Endothelial cell of umbilical vein (primary cell): ENCODE measurements at regions not wholly inside any gene's neighbourhood (a gene's known extent, or its start where the extent isn't known, plus 50 kb on each side); places are given as distances from the start of the nearest gene placed in this dataset.

Experiments
- BruUV-seq: library from RNA; stranded (reverse); fragments of 400-500 nt; replicated peaks from 2 replicates; lab custom pipeline; 2021; lab: Mats Ljungman, UMichigan
- CTCF ChIA-PET: fragments of 300-600, 350-600 bp; sonication (Branson Sonifier 250); formaldehyde crosslinking; loops from one replicate; lab custom pipeline; 2021; ENCODE audit warnings: antibody characterized with exemption, inconsistent platforms; lab: Charles Lee
- POLR2A ChIA-PET: fragments of 300-600, 350-600 bp; sonication (Branson Sonifier 250); formaldehyde crosslinking; loops from one replicate; lab custom pipeline; 2021; ENCODE audit warnings: antibody characterized with exemption, inconsistent platforms; lab: Charles Lee
- DNase-seq: peaks from one replicate; pipeline ENCODE4 v3.0.0-alpha.2; 2011; ENCODE audit warnings: low read depth, low spot score
- FAIRE-seq: peaks from 2 replicates; lab custom pipeline; 2011; peaks lifted over from hg19 to GRCh38; lab: Jason Lieb, UNC
- H2AFZ ChIP-seq: 2 replicates; pipeline ENCODE4 v1.6.0; 2012; ENCODE audit warnings: low read depth, low read length, control low read depth, inconsistent platforms
- H3K27ac ChIP-seq: 2 replicates; pipeline ENCODE4 v1.5.1; 2011; ENCODE audit warnings: low read depth, mild to moderate bottlenecking, control low read depth, low read length, moderate library complexity; ENCODE audit not compliant: insufficient read depth
- H3K27me3 ChIP-seq, 2 experiments: 2 replicates each; pipeline versions ENCODE4 v1.6.0 to v1.6.1; 2011; ENCODE audit warnings: low read length in 2 of 2, mixed read lengths in 1 of 2; ENCODE audit not compliant: control insufficient read depth in 2 of 2, insufficient read depth in 2 of 2
- H3K36me3 ChIP-seq, 2 experiments: 2 replicates in 1 of 2; 3 replicates in 1 of 2; pipeline ENCODE4 v1.5.1; 2011; ENCODE audit warnings: low read length in 2 of 2, mild to moderate bottlenecking in 1 of 2, moderate library complexity in 1 of 2; ENCODE audit not compliant: control insufficient read depth in 2 of 2, insufficient read depth in 2 of 2; ENCODE audit errors: extremely low read depth in 1 of 2
- H3K4me1 ChIP-seq: 3 replicates; pipeline ENCODE4 v1.5.1; 2011; ENCODE audit warnings: mild to moderate bottlenecking, low read length; ENCODE audit not compliant: control insufficient read depth, insufficient read depth; ENCODE audit errors: extremely low read depth
- H3K4me2 ChIP-seq: 2 replicates; pipeline ENCODE4 v1.6.1; 2011; ENCODE audit warnings: low read length, control low read depth, mixed read lengths; ENCODE audit not compliant: insufficient read depth
- H3K4me3 ChIP-seq, 3 experiments: fragments of 200-600 bp in 1 of 3; sonication (generic), shearing (Covaris generic) in 1 of 3; replicated peaks in 1 of 3; 2 replicates each; pipeline ENCODE4 v1.5.1; 2011 to 2016; ENCODE audit warnings: control low read depth in 3 of 3, low read length in 3 of 3, mild to moderate bottlenecking in 2 of 3, inconsistent platforms in 1 of 3, low read depth in 1 of 3, moderate library complexity in 1 of 3; ENCODE audit not compliant: insufficient read depth in 1 of 3
- H3K79me2 ChIP-seq: 2 replicates; pipeline ENCODE4 v1.6.0; 2012; ENCODE audit warnings: low read length, inconsistent platforms; ENCODE audit not compliant: control insufficient read depth, insufficient read depth
- H3K9ac ChIP-seq: replicated peaks from 2 replicates; pipeline ENCODE3; 2011; ENCODE audit warnings: low read length, control low read depth; ENCODE audit not compliant: insufficient read depth; ENCODE audit errors: extremely low read depth
- H3K9me1 ChIP-seq: replicated peaks from 3 replicates; pipeline ENCODE4 v1.6.0; 2011; ENCODE audit warnings: mild to moderate bottlenecking, low read length; ENCODE audit not compliant: control insufficient read depth, insufficient read depth; ENCODE audit errors: extremely low read depth
- H3K9me3 ChIP-seq: replicated peaks from 2 replicates; pipeline ENCODE4 v1.5.1; 2012; ENCODE audit warnings: low read length, inconsistent platforms; ENCODE audit not compliant: control insufficient read depth, insufficient read depth
- H4K20me1 ChIP-seq: replicated peaks from 2 replicates; pipeline ENCODE3; 2011; ENCODE audit warnings: mild to moderate bottlenecking, low read length; ENCODE audit not compliant: control insufficient read depth, insufficient read depth; ENCODE audit errors: extremely low read depth
- EZH2 ChIP-seq: IDR thresholded peaks from 2 replicates; pipeline ENCODE4 v1.6.1; 2012; ENCODE audit warnings: borderline replicate concordance, low read depth, mild to moderate bottlenecking, moderate library complexity, low read length, inconsistent platforms; ENCODE audit not compliant: severe bottlenecking
- FOS ChIP-seq: IDR thresholded peaks from 2 replicates; pipeline ENCODE4 v1.6.1; 2011; ENCODE audit warnings: mild to moderate bottlenecking, low read length, moderate library complexity, borderline replicate concordance; ENCODE audit not compliant: insufficient read depth
- GATA2 ChIP-seq: IDR thresholded peaks from 2 replicates; pipeline ENCODE4 v1.7.0; 2011; ENCODE audit warnings: low read depth, mild to moderate bottlenecking, moderate library complexity, mixed read lengths, low read length; ENCODE audit not compliant: insufficient read length, insufficient read depth
- JUN ChIP-seq: IDR thresholded peaks from 2 replicates; pipeline ENCODE4 v1.6.1; 2011; ENCODE audit warnings: borderline replicate concordance, low read depth; ENCODE audit not compliant: insufficient read length, insufficient read depth
- POLR2A ChIP-seq: IDR thresholded peaks from 2 replicates; pipeline ENCODE4 v1.6.1; 2012; ENCODE audit warnings: low read depth, mild to moderate bottlenecking, control low read depth, low read length
- POLR2AphosphoS5 ChIP-seq: IDR thresholded peaks from 2 replicates; pipeline ENCODE4 v1.6.1; 2012; ENCODE audit warnings: low read depth, mild to moderate bottlenecking, control low read depth, low read length, moderate library complexity; ENCODE audit not compliant: insufficient read depth
- dilution Hi-C: fragments of 300-500 bp; cut with MboI; formaldehyde crosslinking; loops from one replicate; pipeline ENCODE4 v1.15.0; 2019; ENCODE audit warnings: low sequenced_read_pairs; ENCODE audit not compliant: extremely low pct_ligation_motif_present
- intact Hi-C: fragments of 100-400 bp; cut with micrococcal nuclease; formaldehyde crosslinking; loops from one replicate; pipeline ENCODE4 v1.10.0; 2022
- TF ChIP-seq, protein P1 (sequence below), 2 donors: IDR thresholded peaks; 1 replicate in 1 of 2; 2 replicates in 1 of 2; pipeline ENCODE4 v1.5.1; 2011; ENCODE audit warnings: low read length in 2 of 2, mild to moderate bottlenecking in 2 of 2, moderate library complexity in 2 of 2, control low read depth in 1 of 2, inconsistent platforms in 1 of 2, low read depth in 1 of 2; ENCODE audit not compliant: insufficient read depth in 1 of 2; ENCODE audit errors: extremely low read depth in 1 of 2
- TF ChIP-seq, protein P2 (sequence below): IDR thresholded peaks from 2 replicates; pipeline ENCODE4 v1.6.1; 2011; ENCODE audit not compliant: insufficient read depth, insufficient read length

DNA sequence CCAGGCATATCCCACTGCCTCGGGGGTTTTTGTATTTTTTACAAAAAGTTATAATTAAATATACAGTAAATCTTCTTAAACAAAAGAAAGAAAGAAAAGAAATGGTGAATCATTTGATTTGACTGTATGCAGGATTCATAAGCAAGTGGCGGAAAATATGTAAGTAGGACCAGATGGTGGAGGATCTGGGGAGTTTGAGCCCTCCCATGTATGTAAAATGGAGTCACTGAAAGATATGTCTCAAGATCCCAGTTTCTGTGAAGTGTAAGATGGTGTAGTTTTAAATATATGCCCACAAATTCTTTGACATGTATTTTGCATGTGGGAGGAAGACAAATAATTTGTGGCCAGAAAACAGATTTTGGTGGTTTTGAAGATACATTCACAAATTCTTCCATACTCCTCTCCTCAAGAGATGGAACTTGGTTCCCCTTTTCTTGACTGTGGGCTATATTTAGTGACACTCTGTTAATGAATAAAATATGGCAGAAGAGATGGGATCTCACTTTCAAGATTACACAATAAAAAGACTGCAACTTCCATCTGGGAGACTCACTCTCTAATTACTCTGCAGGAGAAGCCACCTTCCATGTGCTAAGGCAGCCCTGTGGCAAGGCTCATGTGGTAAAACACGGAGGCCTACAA, 133.6 kb upstream of the S100G start:
- no peaks in the 10 kb centered on the region for H3K36me3 ChIP-seq
- DNase-seq (no peak), FAIRE-seq (no peak)
- TF ChIP-seq POLR2AphosphoS5 = no peak
- TF ChIP-seq EZH2 = no peak
- TF ChIP-seq JUN = no peak
- no peaks in the 10 kb centered on the region for H3K9me3 ChIP-seq
- intact Hi-C loops = no loop called here
- H4K20me1 ChIP-seq = no peaks in the 10 kb centered on the region
- no peak overlapping the region for H3K4me3 ChIP-seq
- POLR2A ChIA-PET = no interaction called here
- H2AFZ ChIP-seq = no peak overlapping the region
- H3K27me3 ChIP-seq = no peaks in the 10 kb centered on the region
- H3K4me2 ChIP-seq = no peak overlapping the region
- dilution Hi-C loops = no loop called here
- no peak overlapping the region for H3K27ac ChIP-seq
- H3K9me1 ChIP-seq = no peaks in the 10 kb centered on the region
- no peaks in the 10 kb centered on the region for H3K4me1 ChIP-seq
- no TSS peak for BruUV-seq
- H3K79me2 ChIP-seq = no peaks in the 10 kb centered on the region
- no peak overlapping the region for H3K9ac ChIP-seq
- CTCF ChIA-PET = no interaction called here

DNA sequence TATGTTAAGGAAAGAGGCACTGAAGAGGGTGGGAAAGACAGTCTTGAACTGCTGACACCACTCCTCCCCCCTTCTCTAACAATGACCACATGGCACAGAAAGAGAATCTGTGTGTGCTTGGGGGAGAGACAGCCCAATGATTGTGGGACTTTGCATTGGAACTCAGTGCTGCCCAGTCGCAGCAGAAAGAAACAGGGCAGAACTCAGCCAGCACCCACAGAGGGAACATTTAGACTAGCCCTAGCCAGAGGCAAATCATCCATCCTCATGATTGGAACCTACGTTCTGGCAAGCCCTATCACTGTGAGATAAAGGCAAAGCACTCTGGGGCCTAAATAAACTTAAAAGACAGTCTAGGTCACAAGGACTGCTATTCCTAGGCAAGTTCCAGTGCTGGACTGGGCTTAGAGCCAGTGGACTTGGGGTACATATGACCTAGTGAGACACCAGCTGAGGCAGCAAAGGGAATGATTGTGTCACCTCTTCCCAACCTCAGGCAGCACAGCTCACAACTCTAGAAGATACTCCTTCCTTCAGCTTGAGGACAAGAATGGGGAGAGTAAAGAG, 132.8 kb upstream of the S100G start:
- Histone ChIP-seq H2AFZ (no peak overlapping the region), H3K27me3 (no peaks in the 10 kb centered on the region), H3K4me1 (no peaks in the 10 kb centered on the region), H3K9me1 (no peaks in the 10 kb centered on the region), H3K79me2 (no peaks in the 10 kb centered on the region), H3K36me3 (no peaks in the 10 kb centered on the region), H3K4me3 (no peak overlapping the region), H3K9ac (no peak overlapping the region), H3K4me2 (no peak overlapping the region), H4K20me1 (no peaks in the 10 kb centered on the region), H3K9me3 (no peaks in the 10 kb centered on the region), H3K27ac (no peak overlapping the region)
- ChIA-PET CTCF (no interaction called here), POLR2A (no interaction called here)
- BruUV-seq = no TSS peak
- FAIRE-seq = no peak
- intact Hi-C loops = no loop called here
- dilution Hi-C loops = no loop called here
- TF ChIP-seq JUN = no peak
- TF ChIP-seq, protein P1, sequence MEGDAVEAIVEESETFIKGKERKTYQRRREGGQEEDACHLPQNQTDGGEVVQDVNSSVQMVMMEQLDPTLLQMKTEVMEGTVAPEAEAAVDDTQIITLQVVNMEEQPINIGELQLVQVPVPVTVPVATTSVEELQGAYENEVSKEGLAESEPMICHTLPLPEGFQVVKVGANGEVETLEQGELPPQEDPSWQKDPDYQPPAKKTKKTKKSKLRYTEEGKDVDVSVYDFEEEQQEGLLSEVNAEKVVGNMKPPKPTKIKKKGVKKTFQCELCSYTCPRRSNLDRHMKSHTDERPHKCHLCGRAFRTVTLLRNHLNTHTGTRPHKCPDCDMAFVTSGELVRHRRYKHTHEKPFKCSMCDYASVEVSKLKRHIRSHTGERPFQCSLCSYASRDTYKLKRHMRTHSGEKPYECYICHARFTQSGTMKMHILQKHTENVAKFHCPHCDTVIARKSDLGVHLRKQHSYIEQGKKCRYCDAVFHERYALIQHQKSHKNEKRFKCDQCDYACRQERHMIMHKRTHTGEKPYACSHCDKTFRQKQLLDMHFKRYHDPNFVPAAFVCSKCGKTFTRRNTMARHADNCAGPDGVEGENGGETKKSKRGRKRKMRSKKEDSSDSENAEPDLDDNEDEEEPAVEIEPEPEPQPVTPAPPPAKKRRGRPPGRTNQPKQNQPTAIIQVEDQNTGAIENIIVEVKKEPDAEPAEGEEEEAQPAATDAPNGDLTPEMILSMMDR (IDR thresholded peaks at IDR 0.05; ENCODE audit: extremely low read depth in 1 of 2, insufficient read depth in 1 of 2, low read depth in 1 of 2, low read length in 2 of 2) = no peak
- TF ChIP-seq GATA2 = no peak
- no peak for TF ChIP-seq FOS
- TF ChIP-seq, protein P2, sequence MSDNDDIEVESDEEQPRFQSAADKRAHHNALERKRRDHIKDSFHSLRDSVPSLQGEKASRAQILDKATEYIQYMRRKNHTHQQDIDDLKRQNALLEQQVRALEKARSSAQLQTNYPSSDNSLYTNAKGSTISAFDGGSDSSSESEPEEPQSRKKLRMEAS = no peak
- TF ChIP-seq POLR2A = no peak
- no peak for TF ChIP-seq EZH2
- no peak for DNase-seq
